ENCODE measurements at regions not wholly inside any gene's neighbourhood (a gene's known extent, or its start where the extent isn't known, plus 50 kb on each side); places are given as distances from the start of the nearest gene placed in this dataset.

DNA sequence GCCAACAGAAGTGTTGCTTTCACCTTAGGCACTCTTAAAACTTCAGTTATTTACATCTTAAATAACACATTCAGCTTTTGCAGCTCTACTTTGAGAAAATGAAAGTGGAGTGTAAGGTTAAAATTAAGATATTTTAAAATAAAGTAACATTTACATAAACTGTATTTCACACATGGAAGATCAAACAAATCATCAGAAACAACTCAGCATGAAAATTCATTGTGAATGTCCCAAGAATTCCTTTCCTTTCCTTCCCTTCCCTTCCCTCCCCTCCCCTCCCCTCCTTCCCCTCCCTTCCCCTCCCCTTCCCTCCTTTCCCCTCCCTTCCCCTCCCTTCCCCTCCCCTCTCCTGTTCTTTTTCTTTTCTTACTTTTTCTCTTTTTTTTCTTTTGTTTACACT, 238.0 kb upstream of the DOK6 start:
- intact Hi-C loops (cut with micrococcal nuclease; ENCODE audit: unreplicated experiment), result no loop called here
- ChIA-PET CTCF (ENCODE audit: unreplicated experiment) (no interaction called here), POLR2A (no interaction called here)
- Histone ChIP-seq H3K27ac (ENCODE audit: low read depth, low read length, poor library complexity, severe bottlenecking) (no peak overlapping the region), H3K9me2 (ENCODE audit: insufficient read depth, low read length) (no peaks in the 10 kb centered on the region), H3K4me2 (ENCODE audit: low read length) (no peak overlapping the region), H4K20me1 (ENCODE audit: insufficient read depth, low read length) (no peaks in the 10 kb centered on the region), H2AFZ (ENCODE audit: low read length) (no peak overlapping the region), H3K4me1 (ENCODE audit: insufficient read depth, low read length, poor library complexity, severe bottlenecking) (no peaks in the 10 kb centered on the region), H3K79me2 (ENCODE audit: insufficient read depth, low read depth, low read length) (no peaks in the 10 kb centered on the region), H3K9me3 (ENCODE audit: low read length) (no peaks in the 10 kb centered on the region), H3K36me3 (ENCODE audit: insufficient read depth, low read length) (no peaks in the 10 kb centered on the region), H3K4me3 (ENCODE audit: low read depth, low read length, poor library complexity, severe bottlenecking) (no peak overlapping the region)
- TF ChIP-seq, protein P1, sequence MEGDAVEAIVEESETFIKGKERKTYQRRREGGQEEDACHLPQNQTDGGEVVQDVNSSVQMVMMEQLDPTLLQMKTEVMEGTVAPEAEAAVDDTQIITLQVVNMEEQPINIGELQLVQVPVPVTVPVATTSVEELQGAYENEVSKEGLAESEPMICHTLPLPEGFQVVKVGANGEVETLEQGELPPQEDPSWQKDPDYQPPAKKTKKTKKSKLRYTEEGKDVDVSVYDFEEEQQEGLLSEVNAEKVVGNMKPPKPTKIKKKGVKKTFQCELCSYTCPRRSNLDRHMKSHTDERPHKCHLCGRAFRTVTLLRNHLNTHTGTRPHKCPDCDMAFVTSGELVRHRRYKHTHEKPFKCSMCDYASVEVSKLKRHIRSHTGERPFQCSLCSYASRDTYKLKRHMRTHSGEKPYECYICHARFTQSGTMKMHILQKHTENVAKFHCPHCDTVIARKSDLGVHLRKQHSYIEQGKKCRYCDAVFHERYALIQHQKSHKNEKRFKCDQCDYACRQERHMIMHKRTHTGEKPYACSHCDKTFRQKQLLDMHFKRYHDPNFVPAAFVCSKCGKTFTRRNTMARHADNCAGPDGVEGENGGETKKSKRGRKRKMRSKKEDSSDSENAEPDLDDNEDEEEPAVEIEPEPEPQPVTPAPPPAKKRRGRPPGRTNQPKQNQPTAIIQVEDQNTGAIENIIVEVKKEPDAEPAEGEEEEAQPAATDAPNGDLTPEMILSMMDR (conservative IDR thresholded peaks at IDR 0.05; ENCODE audit: low read length), result no peak
- TF ChIP-seq EZH2phosphoT487 (IDR thresholded peaks at IDR 0.05; ENCODE audit: borderline replicate concordance, low read depth, low read length), result no peak
- DNase-seq (ENCODE audit: low spot score), result no peak
- BruUV-seq (replicated peaks), result no TSS peak

DNA sequence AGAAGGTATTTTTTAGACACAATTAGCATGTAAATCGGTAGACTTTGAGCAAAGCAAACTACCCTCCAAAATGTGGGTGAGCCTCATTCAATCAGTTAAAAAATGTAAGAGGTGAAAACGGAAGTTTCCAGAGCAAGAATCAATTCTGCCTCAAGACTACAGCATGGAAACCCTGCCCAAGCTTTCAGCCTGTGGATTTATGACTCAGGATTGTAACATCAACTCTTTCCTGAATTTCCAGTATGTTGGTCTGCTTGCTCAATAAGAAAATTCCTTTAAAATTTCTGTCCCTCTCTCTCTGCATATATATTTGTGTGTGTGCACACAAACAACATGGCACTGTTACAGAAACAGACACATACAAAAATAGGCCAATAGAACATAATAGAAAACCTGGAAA, 228.6 kb upstream of the DOK6 start:
- Histone ChIP-seq H4K20me1 (ENCODE audit: insufficient read depth, low read length) (no peaks in the 10 kb centered on the region), H3K9me3 (ENCODE audit: low read length) (no peaks in the 10 kb centered on the region), H3K4me3 (ENCODE audit: low read depth, low read length, poor library complexity, severe bottlenecking) (no peak overlapping the region), H3K36me3 (ENCODE audit: insufficient read depth, low read length) (no peaks in the 10 kb centered on the region), H3K4me2 (ENCODE audit: low read length) (no peak overlapping the region), H3K27ac (ENCODE audit: low read depth, low read length, poor library complexity, severe bottlenecking) (no peak overlapping the region), H3K4me1 (ENCODE audit: insufficient read depth, low read length, poor library complexity, severe bottlenecking) (no peaks in the 10 kb centered on the region), H3K79me2 (ENCODE audit: insufficient read depth, low read depth, low read length) (no peaks in the 10 kb centered on the region), H3K9me2 (ENCODE audit: insufficient read depth, low read length) (no peaks in the 10 kb centered on the region), H2AFZ (ENCODE audit: low read length) (no peak overlapping the region)
- intact Hi-C loops (cut with micrococcal nuclease; ENCODE audit: unreplicated experiment), result no loop called here
- ChIA-PET POLR2A (interaction anchor here (0.8 kb wide), 1 partner anchor 11 kb away, joined by 4 read pairs; no protein-coding TSS in a partner anchor), CTCF (ENCODE audit: unreplicated experiment) (no interaction called here)
- no peak for TF ChIP-seq EZH2phosphoT487 (IDR thresholded peaks at IDR 0.05; ENCODE audit: borderline replicate concordance, low read depth, low read length)
- TF ChIP-seq, protein P1 (conservative IDR thresholded peaks at IDR 0.05; ENCODE audit: low read length), result no peak
- no peak for DNase-seq (ENCODE audit: low spot score)
- no TSS peak for BruUV-seq (replicated peaks)

DNA sequence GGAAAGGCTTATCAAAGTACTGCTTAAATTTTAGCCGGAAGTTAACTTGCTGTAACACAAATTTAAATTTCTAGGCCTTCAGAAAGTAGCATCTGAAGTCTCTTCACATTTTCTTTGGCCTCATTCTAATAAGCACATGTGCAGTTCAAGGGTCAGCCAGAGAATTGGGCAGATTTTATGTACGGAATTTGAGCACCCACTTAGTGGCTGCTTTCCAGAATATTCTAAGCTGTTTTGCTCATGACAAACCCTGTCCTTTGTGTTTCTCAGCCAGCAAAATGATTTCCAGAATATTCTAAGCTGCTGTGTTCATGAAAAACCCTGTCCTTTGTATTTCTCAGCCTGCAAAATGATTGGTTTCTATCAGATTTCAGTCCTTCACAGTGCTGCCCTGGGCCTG, 225.0 kb upstream of the DOK6 start:
- Histone ChIP-seq H3K27ac (ENCODE audit: low read depth, low read length, poor library complexity, severe bottlenecking) (no peak overlapping the region), H2AFZ (ENCODE audit: low read length) (no peak overlapping the region), H3K9me2 (ENCODE audit: insufficient read depth, low read length) (no peaks in the 10 kb centered on the region), H3K36me3 (ENCODE audit: insufficient read depth, low read length) (no peaks in the 10 kb centered on the region), H3K4me3 (ENCODE audit: low read depth, low read length, poor library complexity, severe bottlenecking) (no peak overlapping the region), H3K9me3 (ENCODE audit: low read length) (no peaks in the 10 kb centered on the region), H3K4me1 (ENCODE audit: insufficient read depth, low read length, poor library complexity, severe bottlenecking) (no peaks in the 10 kb centered on the region), H3K4me2 (ENCODE audit: low read length) (no peak overlapping the region), H3K79me2 (ENCODE audit: insufficient read depth, low read depth, low read length) (no peaks in the 10 kb centered on the region), H4K20me1 (ENCODE audit: insufficient read depth, low read length) (no peaks in the 10 kb centered on the region)
- CTCF ChIA-PET (ENCODE audit: unreplicated experiment), result no interaction called here
- POLR2A ChIA-PET, result no interaction called here
- no peak for DNase-seq (ENCODE audit: low spot score)
- intact Hi-C loops (cut with micrococcal nuclease; ENCODE audit: unreplicated experiment), result no loop called here
- no peak for TF ChIP-seq EZH2phosphoT487 (IDR thresholded peaks at IDR 0.05; ENCODE audit: borderline replicate concordance, low read depth, low read length)
- TF ChIP-seq, protein P1 (conservative IDR thresholded peaks at IDR 0.05; ENCODE audit: low read length), result no peak
- no TSS peak for BruUV-seq (replicated peaks)
